ENCODE measurements at regions not wholly inside any gene's neighbourhood (a gene's known extent, or its start where the extent isn't known, plus 50 kb on each side); places are given as distances from the start of the nearest gene placed in this dataset.

- TF ChIP-seq CTCF (IDR thresholded peaks at IDR 0.05) (no peak), POLR2A (IDR thresholded peaks at IDR 0.05) (no peak)
These were observed 58.5 kb upstream of the FGGY start for GRCh38 chr1:59238333-59238934.
